Islet precursor cell (in vitro differentiated cells): ENCODE measurements at regions not wholly inside any gene's neighbourhood (a gene's known extent, or its start where the extent isn't known, plus 50 kb on each side); places are given as distances from the start of the nearest gene placed in this dataset.
"Not testable (repeated sequence)": the region's sequence is repeated elsewhere in the genome, so short reads cannot be mapped to it uniquely, and the experiment has no call there.

Experiments used
- DNase-seq: peaks from one replicate; pipeline ENCODE4 v3.0.0-alpha.2; 2018

DNA sequence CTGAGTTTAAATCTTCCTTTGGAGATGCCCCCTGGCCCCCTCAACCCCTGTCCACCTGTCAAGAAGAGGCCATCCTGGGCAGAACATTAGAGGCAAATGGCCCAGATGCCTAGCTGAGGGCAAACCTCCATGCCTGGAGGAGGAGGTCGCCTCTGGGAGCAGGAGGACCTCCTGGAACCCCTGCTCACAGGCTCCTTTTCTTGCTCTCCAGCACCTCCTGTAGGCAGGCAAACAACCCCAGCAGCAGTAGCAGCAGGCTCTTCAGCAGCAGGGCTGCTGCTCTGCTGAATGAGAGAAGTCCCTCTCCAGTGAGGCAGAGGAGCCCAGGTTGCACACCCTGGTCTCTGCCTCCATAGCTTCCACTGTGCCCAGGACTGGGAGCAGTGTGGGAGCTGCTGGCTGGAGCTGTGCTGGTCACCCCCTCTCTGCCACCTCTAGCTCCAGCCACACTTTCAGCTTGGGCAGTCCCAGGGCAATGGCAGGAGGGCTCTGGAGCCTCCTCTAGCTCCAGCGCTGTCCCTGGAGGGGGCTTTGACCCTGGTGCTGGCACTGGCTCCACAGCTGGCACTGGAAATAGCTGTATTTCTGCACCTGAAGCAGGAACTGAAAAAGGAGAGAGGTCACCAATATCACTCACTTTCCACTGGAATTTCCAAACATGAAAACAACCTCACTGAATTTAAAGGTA, 1494.5 kb upstream of the TPTE start:
- not testable (repeated sequence) for DNase-seq

DNA sequence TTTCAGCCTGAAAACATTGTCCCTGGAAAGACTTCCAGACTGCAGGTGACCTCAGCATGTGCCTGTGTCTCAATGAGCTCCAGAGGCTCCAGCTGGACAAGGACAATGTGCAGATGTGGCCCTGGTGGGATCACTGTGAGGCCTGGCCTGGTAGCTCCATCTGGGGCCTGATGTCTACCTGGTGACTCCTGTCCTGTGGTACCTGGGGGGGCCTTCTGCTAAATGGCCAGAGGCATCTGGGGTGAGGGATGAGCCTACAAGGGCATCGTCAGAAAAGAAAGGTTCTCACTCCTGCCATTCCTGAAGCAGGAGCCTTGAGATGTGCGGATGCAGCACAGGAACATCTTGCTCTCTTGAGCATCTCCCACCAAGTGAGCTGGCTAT, 1494.0 kb upstream of the TPTE start:
- not testable (repeated sequence) for DNase-seq

DNA sequence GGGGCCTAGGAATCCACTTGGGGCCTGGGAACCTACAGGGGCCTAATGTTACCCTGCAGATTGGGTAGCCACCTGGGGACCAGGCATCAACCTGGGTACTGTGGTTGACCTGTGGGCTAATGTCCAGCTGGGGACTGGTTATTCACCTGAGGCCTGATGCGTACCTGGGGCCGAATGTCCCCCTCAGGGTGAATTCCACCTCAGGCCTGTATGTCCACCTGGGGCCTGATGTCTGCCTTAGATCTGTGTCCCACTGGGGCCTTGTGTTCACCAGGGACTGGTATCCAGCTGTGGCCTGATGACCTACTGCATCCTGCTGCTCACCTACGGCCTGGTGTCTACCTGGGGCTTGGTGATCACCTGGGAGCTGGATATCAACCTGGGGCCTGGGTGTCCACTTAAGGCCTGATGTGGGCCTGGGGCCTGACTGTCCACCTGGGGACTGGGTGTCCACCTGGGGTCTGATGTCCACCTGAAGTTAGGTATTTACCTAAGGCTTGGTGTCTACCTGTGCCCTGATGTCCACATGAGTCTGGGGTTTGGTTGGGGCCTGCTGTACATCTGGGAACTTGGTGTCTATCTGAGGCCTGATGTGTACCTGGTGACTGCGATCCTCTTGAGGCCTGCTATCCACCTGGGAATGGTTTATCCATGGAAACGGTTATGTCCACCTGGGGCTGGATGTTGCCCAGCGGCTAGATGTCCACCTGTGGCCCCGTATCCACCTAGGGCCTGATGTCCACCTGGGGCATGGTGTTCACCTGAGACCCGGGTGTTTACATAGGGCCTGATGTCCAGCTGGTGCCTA, 1492.6 kb upstream of the TPTE start:
- DNase-seq = not testable (repeated sequence)

DNA sequence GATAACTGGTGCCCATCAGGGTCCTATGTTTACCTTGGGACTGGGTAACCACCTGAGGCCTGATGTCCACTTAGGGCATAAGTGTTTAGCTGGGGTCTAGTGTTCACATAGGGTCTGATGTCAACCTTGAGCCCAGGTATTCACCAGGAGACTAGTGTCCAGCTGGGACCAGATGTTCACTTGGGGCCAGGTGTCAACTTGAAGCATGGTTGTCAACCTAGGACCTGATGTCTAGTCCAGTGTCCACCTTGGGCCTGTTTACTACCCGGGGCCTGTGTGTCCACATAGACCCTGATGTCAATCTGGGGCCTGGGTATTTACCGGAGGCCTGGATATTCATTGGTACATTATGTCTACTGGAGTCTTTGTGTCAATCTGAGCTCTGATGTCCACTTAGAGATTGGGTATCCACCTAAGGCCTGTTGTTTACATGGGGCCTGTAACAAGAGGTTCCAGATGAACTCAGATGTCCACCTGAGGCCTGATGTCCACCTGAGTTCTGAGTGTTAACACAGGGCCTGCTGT, 1491.2 kb upstream of the TPTE start:
- DNase-seq = not testable (repeated sequence)

DNA sequence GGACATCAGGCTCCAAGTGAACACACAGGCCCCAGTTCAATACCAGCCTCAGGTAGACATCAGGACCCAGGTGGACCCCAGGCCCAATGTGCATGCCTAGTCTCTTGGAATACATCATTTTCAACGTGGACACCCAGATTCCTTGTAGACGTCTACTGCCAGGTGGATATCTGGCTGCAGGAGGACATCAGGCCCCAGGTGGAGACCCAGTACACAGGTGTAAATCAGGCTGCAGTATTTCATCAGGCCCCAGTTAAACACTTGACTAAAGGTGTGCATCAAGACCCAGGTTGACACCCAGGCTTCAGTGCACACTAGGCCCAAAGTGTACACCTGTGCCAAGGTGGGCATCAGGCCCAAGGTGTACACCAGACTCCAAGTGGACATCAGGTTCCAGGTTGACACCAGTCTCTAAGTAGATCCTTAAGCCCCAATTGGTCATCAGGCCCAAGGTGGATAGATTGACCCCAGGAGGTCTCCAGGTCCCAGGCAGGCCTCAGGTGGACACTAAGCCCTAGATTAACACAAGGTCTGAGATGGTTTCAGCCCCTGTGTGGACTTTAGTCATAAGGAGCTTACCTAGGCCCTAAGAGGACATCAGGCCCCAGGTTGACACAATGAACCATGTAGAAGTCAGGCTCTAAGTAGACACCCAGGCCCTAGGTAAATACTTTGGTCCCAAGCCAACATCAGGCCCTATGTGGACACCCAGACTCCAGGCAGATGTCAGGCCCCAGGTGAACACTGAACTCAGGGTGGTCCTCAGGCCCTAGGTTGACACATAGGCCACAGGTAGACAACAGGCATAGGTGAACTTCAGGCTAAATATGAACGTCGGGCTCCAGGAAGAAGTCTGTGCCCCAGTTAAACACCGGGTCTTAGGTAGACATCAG, 1489.7 kb upstream of the TPTE start:
- not testable (repeated sequence) for DNase-seq

DNA sequence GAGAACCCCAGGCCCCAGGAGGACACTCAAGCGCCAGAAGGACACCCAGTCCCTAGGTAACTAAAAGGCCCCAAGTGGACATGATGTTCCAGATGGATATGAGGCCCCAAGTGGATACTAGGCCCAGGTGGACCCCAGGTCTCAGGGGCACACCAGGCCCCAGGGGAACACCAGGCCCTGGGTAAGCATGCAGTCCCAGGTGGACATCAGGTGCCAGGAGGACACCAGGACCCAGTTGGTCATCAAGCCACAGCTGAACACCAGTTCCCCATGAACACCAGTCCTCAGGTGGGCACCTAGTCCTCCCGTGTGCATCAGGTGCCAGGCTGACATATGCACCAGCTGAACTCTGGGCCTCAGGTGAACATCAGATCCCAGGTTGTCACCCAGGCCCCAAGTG, 1488.8 kb upstream of the TPTE start:
- not testable (repeated sequence) for DNase-seq

DNA sequence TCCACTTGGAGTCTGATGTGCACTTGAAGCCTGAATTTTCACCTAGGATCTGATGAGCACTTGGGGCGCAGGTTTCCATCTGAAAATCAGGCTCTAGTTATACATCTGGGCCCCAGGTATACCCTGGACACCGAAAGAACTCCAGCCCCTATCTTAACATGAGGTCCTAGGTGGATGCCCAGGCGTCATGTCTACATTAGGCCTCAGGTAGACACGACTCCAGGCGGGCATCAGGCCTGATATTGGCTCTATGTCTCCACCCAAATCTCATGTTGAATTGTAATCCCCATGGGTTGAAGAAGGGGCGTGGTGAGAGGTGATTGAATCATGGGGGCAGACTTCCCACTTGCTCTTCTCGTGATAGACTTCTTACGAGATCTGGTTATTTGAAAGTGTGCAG, 1488.1 kb upstream of the TPTE start:
- DNase-seq = not testable (repeated sequence)

DNA sequence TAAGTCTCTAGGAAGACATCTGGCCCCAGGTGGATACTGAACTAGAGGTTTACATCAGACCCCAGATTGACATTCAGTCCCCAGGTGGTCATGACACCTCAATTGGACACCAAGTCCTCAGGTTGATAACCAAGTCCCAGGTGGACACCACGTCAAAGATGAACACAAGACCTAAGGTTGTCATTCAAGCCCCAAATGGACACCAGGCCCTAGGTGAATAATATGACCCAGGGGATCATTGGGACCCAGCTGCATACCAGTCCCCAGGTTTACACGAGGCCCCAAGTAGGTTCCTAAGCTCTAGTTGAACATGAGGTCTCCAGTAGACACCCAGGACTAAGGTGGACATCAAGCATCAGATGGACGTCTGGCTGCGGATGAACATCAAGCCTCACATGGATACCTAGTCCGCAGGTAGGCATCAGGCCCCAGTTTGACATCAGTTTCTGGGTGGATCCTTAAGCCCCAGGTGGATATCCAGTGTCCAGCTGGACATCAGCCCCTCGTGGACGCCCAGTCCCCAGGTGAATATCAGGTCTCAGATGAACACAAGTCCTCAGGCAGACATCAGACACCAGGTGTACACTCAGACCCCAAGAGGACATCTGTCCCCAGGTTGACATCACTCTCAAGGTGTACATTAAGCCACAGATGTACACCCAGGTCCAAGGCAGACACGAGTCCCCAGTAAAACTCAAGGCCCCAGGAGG, 1486.7 kb upstream of the TPTE start:
- DNase-seq = not testable (repeated sequence)

DNA sequence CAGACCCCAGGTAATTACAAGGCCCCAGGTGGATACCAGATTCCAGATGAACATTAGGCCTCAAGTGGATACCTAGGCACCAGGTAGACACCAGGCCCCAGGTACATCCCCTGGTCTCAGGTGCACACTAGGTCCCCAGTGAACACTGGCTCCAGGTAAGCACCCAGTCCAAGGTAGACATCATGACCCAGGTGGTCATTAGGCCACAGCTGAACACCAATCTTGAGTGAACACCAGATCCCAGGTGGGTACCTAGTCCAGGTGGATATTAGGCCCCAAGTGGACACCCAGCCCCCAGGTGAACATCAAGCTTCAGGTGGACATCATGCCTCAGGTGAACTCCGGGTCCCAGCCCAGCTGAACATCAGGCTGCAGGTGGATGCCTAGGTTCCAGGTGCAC, 1486.2 kb upstream of the TPTE start:
- DNase-seq = not testable (repeated sequence)

DNA sequence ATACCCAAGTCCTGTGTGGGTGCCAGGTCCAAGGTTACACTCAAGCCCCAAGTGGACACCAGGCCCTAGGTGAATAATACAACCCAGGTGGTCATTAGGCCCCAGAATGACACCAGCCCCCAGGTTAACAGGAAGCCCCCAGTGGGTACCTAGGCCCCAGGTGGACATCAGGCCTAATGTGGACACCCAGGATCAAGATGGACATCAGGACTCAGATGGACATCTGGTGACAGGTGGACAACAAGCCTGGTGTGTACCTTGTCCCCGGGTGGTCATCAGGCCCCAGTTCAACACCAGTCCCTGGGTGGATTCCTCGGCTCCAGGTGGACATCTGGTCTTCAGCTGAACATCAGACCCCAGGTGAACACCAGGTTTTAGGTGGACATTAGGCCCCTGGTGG, 1485.4 kb upstream of the TPTE start:
- not testable (repeated sequence) for DNase-seq

DNA sequence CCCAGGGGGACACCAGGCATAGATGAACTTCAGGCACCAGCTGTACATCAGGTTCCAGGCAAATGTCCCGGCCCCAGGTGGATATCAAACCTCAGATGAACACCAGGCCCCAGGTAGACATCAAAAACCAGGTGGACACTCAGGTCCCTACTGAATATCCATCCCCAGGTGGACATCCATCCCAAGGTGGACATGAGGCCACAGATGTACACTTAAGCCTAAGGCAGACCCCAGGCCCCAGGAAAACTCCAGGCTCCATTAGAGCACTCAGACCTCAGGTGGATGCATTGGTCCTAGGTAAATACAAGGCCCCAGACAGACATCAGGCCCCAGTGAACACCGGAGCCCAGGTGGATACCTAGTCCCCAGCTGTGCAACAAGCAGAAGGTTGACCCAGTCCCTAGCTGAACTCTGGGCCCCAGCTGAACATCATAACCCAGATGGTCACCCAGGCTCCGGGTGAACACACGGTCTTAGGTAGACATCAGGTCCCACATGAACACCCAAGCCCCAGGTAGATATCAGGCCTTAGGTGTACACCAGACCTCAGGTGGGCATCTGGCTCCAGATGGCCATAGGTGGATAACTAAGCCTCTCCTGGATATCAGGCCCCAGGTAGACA, 1484.3 kb upstream of the TPTE start:
- DNase-seq = not testable (repeated sequence)

DNA sequence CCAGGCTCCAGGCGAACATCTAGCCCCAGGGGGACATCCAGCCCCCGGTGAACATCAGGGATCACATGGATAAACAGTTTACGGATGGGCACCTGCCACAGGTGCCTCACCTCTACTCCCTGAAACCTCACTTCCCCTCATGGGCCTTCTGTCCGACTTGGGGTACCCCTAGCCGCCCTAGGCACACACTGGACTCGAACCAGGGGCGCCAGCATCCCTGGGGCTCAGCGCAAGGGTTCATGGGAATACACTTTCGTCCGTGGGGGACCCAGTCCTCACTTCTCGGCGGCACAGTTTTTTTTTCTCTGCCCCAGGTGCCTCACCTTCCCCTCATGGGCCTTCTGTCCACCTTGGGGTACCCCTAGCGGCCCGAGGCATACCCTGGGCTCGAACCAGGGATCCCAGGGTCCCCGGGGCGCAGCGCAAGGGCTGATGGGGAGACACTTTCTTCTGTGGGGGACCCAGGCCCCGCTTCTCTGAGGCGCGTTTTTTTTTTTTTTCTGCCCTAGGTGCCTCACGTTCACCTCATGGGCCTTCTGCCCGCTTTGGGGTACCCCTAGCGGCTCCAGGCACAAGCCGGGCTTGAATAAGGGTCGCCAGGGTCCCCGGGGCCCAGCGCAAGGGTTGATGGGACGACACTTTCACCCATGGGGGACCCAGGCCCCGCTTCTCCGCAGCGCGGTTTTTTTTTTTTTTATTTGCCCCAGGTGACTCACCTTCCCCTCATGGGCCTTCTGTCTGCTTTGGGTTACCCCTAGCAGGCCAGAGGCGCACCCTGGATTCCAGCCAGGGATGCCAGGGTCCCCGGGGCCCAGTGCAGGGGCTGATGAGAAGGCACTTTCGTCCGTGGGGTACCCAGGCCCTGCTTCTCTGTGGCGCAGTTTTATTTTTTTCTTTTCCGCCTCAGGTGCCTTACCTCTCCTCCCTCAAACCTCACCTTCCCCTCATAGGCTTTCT, 1483.5 kb upstream of the TPTE start:
- not testable (repeated sequence) for DNase-seq

DNA sequence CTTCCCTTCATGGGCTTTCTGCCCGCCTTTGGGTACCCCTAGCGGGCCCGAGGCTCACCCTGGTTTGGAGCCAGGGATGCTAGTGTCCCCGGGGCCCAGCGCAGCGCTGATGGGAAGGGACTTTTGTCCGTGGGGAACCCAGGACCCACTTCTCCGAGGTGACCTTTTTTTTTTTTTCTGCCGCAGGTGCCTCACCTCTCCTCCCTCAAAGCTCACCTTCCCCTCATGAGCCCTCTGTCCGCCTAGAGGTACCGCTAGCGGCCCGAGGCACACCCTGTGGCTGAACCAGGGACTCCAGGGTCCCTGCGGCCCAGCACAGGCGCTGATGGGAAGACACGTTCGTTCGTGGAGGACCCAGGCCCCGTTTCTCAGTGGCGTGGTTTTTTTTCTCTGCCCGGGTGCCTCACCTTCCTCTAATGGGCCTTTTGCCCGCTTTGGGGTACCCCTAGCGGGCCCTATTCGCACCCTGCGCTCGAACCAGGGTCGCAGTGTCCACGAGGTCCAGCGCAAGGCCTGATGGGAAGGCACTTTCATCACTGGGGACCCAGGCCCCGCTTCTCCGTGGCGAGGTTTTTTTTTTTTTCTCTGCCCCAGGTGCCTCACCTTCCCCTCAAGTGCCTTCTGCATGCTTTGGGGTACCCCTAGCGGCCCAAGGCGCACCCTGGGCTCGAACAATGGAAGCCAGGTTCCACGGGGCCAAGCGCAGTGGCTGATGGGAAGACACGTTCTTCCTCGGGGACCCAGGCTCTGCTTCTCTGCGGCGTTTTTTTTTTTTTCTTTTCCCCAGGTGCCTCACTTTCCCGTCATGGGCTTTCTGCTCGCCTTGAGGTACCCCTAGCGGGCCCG, 1481.6 kb upstream of the TPTE start:
- not testable (repeated sequence) for DNase-seq

DNA sequence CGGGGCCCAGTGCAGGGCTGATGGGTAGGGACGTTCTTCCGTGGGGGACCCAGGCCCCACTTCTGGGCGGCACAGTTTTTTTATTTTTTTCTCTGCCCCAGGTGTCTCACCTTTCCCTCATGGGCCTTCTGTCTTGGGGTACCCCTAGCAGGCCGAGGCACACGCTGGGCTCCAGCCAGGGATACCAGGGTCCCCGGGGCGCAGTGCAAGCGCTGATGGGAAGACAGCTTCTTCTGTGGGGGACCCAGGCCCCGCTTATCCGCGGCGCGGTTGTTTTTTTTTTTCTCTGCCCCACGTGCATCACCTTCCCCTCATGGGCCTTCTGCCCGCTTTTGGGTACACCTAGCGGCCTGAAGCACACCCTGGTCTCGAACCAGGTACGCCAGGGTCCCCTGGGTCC, 1481.0 kb upstream of the TPTE start:
- not testable (repeated sequence) for DNase-seq

DNA sequence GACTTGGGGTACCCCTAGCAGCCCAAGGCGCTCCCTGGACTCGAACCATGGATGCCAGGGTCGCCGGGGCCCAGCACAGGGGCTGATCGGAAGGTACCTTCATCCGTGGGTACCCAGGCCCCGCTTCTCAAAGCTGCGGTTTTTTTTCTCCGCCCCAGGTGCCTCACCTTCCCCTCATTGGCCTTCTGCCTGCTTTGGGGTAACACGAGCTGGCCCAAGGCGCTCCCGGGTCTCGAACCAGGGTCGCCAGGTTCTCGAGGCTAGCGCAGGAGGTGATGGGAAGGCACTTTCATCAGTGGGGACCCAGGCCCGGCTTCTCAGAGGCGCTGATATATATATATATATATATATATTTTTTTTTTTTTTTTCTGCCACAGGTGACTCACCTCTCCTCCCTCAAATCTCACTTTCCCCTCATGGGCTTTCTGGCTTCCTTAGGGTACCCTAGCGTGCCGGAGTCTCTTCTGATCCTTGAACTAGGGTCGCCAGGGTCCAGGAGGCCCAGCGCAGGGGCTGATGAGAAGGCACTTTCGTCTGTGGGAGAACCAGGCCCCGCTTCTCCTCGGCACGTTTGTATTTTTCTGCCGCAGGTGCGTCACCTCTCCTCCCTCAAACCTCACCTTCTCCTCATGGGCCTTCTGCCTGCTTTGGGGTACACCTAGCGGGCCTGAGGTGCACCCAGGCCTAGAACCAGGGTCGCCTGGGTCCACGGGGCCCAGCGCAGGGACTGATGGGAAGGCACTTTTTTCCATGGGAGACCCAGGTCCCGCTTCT, 1480.0 kb upstream of the TPTE start:
- not testable (repeated sequence) for DNase-seq

DNA sequence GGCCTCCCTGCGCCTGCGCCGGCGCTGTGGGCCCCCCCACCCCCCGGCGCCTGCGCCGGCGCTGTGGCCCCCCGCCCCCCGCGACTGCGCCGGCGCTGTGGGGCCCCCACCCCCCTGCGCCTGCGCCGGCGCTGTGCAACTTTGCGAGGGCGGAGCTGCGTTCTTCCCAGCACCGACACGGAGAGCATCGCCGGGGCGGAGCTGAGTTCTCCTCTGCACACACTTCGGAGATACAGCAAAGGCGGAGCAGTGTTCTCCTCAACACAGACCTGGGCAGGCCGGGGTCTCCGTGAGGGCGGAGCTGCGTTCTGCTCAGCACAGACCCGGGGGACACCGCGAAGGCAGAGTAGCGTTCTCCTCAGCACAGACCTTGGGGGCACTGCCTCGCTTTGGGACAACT, 1478.3 kb upstream of the TPTE start:
- DNase-seq = not testable (repeated sequence)

DNA sequence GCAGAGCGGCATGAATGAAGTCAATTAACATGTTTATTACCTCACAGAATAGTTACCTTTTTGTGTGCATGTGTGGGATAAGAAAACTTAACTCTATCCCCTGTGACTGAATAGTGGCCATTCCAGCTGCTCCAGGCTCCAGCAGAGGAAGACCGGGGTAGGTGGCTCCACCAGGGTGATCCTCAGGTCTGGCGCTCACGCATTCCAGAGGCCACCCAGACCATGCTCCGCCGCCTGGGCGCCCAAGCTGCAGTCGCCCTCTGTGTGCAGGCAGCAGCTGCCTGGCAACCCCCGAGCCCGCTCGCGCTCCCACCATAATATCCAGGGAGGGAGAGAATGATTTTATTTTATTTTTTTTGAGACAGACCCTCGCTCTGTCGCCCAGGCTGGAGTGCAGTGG, 1474.5 kb upstream of the TPTE start:
- DNase-seq = not testable (repeated sequence)

DNA sequence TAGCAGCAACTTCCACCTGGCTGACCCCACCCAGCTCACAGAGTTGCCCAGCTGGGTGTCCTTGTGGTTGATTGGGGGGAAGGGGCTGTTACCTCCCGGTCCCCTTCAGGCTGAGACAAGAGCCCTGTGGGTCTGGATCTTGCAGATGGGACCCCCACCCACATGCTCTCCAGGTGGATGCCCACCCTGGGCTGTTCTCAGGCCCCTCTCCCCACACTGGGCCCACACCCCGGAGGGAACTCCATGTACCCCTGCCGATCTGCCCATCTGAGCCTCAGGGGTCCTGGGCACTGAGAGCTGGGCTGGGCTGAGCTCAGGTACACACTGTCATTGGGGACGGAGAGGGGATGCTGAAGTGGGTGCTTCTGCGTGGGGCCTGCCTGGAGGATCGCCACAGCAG, 1453.9 kb upstream of the TPTE start:
- DNase-seq = not testable (repeated sequence)

DNA sequence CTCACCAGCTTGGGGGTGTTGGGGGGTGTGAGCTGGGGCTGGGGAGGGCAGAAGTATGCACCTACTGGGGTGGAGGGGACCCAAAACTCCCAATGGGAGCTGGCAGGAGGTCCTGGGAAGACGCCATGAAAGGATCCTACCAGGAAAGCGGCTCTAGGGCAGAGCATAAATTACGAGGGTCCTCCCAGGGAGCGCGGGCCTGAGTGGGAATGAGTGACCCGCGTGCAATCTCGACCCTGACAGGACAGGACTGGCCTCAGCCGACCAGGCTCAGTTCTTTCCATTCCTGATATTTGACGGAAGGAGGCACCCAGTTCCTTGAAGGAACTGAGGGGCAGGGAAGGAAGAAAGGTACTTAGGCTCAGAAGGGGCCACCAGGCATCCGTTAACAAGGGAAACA, 1452.8 kb upstream of the TPTE start:
- not testable (repeated sequence) for DNase-seq
